ENCODE measurements at regions not wholly inside any gene's neighbourhood (a gene's known extent, or its start where the extent isn't known, plus 50 kb on each side); places are given as distances from the start of the nearest gene placed in this dataset.

DNA sequence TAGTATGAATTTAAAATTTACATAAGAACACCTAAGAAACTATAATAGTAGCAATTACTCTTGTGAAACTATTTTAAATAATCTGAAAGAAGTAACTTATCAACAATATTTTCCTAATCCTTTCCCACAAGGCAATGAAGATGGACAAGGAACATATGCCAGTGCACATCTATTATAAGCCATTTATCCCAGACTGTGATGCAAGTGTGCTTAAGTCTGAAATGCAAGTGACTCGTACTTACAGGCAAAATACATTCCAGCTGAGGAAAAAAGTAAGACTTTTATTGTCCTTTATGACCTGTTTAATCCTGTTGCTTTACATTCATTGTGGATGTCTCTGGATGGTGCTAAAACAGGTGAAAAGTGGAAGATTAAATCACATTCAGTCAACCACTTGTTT lies 709.4 kb downstream of the ZNF385D start:
- TF ChIP-seq EZH2 (IDR thresholded peaks at IDR 0.05): no peak
- TF ChIP-seq, protein P1, sequence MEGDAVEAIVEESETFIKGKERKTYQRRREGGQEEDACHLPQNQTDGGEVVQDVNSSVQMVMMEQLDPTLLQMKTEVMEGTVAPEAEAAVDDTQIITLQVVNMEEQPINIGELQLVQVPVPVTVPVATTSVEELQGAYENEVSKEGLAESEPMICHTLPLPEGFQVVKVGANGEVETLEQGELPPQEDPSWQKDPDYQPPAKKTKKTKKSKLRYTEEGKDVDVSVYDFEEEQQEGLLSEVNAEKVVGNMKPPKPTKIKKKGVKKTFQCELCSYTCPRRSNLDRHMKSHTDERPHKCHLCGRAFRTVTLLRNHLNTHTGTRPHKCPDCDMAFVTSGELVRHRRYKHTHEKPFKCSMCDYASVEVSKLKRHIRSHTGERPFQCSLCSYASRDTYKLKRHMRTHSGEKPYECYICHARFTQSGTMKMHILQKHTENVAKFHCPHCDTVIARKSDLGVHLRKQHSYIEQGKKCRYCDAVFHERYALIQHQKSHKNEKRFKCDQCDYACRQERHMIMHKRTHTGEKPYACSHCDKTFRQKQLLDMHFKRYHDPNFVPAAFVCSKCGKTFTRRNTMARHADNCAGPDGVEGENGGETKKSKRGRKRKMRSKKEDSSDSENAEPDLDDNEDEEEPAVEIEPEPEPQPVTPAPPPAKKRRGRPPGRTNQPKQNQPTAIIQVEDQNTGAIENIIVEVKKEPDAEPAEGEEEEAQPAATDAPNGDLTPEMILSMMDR (IDR thresholded peaks at IDR 0.05): no peak
